GM19468 (cell line): ENCODE measurements at regions not wholly inside any gene's neighbourhood (a gene's known extent, or its start where the extent isn't known, plus 50 kb on each side); places are given as distances from the start of the nearest gene placed in this dataset.

Experiments
- ATAC-seq: cut with Tn5 transposase; IDR thresholded peaks from one replicate; pipeline ENCODE4 v1.9.1; 2021; ENCODE audit warnings: mild to moderate bottlenecking, moderate library complexity, moderate number of reproducible peaks; ENCODE audit not compliant: unreplicated experiment; ENCODE audit errors: extremely low read depth

DNA sequence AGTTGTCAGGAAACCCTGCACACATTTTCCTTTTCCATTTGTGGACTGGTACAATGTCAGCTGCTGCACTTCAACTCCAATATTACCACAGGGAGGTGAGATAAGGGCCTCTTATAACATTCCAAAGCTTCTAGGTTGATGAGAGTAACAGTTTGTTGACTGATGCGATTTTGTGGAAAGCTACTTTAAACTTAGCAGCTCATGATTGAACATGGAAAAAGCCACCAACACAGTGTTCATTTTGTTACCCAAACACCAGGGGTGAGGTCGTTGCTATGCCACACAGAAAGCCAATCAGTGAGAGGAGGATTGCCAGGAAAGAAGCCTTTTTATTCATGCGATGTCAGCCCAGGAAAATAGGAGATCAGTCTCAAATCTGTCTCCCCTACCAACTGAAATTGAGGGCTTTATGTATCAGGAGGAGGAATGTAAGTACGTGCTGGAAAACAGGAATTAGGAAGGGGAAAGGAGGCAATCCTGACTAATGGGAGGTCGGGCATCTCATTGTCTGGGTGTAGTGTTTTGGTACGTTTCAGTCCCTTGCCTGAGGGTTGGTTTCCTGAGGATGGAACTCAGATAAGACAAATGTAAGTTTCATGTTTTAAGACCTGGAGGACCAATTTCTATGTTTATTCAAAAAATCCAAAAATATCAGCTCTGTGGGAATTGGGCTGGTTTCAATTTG, 92.7 kb upstream of the PLEKHA5 start:
- ATAC-seq = no peak

GRCh38 chr12:19038209-19038608, 91.3 kb upstream of the PLEKHA5 start:
- no peak for ATAC-seq

GRCh38 chr12:19039515-19039914, 90.0 kb upstream of the PLEKHA5 start:
- ATAC-seq = no peak

- ATAC-seq = no peak
These were observed 87.3 kb upstream of the PLEKHA5 start for GRCh38 chr12:19042221-19042620.

- no peak for ATAC-seq
These were observed 85.1 kb upstream of the PLEKHA5 start for GRCh38 chr12:19044430-19044829.

DNA sequence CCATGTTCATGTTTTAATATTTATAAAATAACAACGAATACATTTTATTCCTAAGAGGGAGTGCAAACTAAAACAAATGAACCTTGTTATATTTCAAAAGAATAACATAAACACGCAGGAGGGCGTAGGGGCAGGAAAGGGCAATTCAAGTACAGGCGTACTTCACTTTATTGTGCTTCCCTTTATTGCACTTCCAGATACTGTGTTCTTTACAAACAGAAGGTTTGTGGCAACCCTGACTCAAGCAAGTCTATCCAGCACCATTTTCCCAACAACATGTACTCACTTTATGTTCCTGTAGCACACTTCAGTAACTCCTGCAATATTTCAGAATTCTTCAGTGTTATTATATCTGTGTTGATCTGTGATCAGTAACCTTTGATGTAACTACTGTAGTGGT, 84.6 kb upstream of the PLEKHA5 start:
- ATAC-seq = no peak

GRCh38 chr12:19045426-19045825, 84.1 kb upstream of the PLEKHA5 start:
- no peak for ATAC-seq

- no peak for ATAC-seq
These were observed 80.6 kb upstream of the PLEKHA5 start for GRCh38 chr12:19048943-19049342.

GRCh38 chr12:19052689-19053088, 76.8 kb upstream of the PLEKHA5 start:
- no peak for ATAC-seq

DNA sequence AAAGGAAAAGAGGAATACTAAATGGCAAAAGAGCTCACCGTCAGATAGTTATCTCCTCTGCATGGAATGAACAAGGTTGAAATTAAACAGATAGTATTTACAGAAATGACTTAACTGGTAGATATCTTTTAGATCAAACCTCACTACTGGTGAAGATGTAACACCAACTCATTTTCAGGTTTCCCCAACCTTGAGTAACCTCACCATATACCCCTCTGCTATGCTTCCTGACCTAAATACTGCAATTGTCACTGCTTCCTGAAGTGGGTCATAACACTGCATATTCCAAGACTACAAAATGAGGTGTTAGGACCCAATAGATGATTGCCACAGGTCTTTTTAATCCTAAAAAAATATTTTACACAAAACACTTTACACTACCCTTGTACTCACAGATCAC, 76.3 kb upstream of the PLEKHA5 start:
- no peak for ATAC-seq

GRCh38 chr12:19054035-19054434, 75.5 kb upstream of the PLEKHA5 start:
- no peak for ATAC-seq

- ATAC-seq = no peak
These were observed 73.9 kb upstream of the PLEKHA5 start for GRCh38 chr12:19055589-19055988.

GRCh38 chr12:19058235-19059021, 71.1 kb upstream of the PLEKHA5 start:
- no peak for ATAC-seq

DNA sequence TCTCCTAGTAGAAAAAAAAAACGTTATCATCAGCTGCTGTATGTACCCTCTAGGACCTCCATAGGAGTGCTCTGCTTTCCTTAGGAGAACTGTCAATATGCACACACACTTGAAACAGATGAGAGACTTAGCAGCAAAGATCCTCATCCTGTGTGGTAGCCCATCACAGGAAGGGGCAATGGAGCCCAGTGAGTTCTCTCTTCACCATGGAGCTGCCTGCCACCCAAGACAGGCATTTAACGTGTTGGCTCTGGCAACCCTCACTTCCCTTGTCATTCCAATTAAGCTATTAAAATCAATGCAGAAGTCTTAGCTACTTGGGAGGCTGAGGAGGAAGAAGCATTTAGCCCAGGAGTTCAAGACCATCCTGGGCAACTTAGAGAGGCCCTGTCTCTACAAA, 64.8 kb upstream of the PLEKHA5 start:
- ATAC-seq = no peak

DNA sequence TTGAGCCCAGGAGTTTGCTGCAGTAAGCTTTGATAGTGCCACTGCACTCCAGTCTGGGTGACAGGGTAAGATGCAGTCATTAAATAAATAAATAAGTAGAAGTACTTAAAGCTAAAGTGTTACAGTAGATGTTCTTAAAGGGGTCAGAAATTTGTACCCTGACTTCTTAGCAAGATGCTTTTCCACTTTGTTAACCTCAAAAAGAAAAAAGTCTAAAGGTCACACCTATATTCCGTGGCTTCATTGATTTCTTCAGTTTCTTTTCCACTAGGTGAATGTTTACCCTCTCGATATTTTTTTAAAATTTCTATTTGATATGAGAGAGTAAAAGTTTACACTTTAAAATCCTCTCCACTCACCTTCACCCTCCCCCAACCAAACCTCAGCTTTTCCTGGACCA, 64.3 kb upstream of the PLEKHA5 start:
- no peak for ATAC-seq

DNA sequence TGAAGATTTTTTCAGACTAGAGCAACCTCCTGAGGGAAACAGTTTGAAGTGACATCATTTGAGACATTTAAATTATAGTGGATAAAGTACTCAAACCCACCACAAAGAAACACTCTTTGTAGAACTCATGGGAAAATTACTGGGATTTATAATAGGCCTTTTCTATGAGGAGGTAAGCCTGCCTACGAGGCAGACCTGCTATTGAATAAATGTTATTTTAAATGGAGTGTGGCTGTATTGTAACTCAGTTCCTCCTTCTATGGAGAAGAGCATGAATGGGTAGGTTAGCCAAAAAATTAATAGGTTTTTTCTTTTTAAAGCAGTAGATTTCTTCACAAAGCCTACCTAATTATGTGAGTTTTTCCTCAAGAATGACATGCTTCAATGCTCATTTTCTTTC, 63.7 kb upstream of the PLEKHA5 start:
- ATAC-seq = no peak

- ATAC-seq = no peak
These were observed 63.0 kb upstream of the PLEKHA5 start for GRCh38 chr12:19066475-19067001.

DNA sequence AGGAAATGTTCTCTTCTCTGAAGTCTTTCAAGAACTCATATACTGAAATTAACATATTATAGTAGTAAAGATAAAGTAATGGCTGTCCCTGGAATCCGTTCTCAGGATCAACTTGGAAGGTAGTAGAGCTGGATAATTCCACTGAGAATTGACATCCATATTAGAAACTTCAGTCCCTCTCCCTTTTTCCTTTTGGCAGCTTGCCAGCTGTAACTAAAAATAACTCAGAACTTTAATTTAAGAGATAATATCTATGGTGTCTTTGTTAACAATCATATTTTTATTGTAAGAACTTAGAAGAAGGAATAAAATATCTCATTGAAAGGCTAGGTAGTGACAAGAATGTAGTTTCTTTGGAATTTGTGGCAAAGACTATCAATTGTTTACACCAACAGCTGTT, 61.4 kb upstream of the PLEKHA5 start:
- ATAC-seq = no peak

GRCh38 chr12:19070341-19070740, 59.2 kb upstream of the PLEKHA5 start:
- ATAC-seq = no peak

- ATAC-seq = no peak
These were observed 54.8 kb upstream of the PLEKHA5 start for GRCh38 chr12:19074700-19075099.

DNA sequence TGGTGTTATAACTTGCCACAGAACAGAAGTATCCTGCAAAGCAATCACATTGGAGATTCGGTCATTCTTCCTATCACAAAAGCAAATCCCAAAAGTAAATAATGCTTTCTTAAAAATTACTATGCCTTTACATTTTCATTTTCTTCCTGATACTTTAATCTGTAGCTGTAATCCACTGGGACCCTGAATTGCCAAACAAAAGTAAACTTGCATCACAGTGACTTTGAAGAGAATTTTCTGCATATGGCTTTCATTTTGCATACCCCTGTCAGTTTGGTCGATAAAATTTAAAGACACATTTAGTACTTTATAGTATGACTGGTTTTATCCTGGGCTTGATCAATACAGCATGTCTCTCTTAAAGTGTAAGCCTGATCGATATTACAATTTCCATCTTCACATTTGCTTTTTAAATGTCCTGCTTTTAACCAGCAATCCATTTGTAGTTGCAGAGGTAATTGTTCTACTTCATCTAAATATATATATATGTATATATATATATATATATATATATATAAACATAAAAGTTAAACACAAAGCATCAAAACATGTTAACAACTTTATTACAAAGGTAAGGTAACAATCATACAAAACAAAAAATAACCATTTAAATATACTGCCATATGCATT, 53.7 kb upstream of the PLEKHA5 start:
- ATAC-seq = no peak
